Activated CD4-positive, alpha-beta T cell treated with anti-CD3 and anti-CD28 coated beads for 36 hours (primary cell): ENCODE measurements at regions not wholly inside any gene's neighbourhood (a gene's known extent, or its start where the extent isn't known, plus 50 kb on each side); places are given as distances from the start of the nearest gene placed in this dataset.
"Not testable (repeated sequence)": the region's sequence is repeated elsewhere in the genome, so short reads cannot be mapped to it uniquely, and the experiment has no call there.

Source experiments
- ATAC-seq: fragments of 200-7000 bp; cut with Tn5 transposase; one replicate; pipeline ENCODE4 v1.10.0; 2021; ENCODE audit warnings: mild to moderate bottlenecking, moderate library complexity
- CTCF ChIA-PET: fragments of 350-600 bp; sonication (Branson Sonifier 250); formaldehyde crosslinking; loops from one replicate; lab custom pipeline; 2021; ENCODE audit warnings: antibody characterized with exemption; lab: Charles Lee
- POLR2A ChIA-PET: fragments of 350-600 bp; sonication (Branson Sonifier 250); formaldehyde crosslinking; loops from one replicate; lab custom pipeline; 2021; ENCODE audit warnings: antibody characterized with exemption, inconsistent platforms; lab: Charles Lee
- DNase-seq: peaks from one replicate; pipeline ENCODE4 v3.0.0-alpha.2; 2020
- H3K27ac Mint-ChIP-seq: one replicate; pipeline ENCODE4 v1.8.0; 2021; ENCODE audit warnings: mixed read lengths
- H3K27me3 Mint-ChIP-seq: one replicate; pipeline ENCODE4 v1.8.0; 2021; ENCODE audit warnings: mixed read lengths
- H3K36me3 Mint-ChIP-seq: one replicate; pipeline ENCODE4 v1.8.0; 2021; ENCODE audit warnings: low read depth, mixed read lengths
- H3K4me1 Mint-ChIP-seq: one replicate; pipeline ENCODE4 v1.8.0; 2021; ENCODE audit warnings: mixed read lengths
- H3K4me3 Mint-ChIP-seq: one replicate; pipeline ENCODE4 v1.8.0; 2021; ENCODE audit warnings: mild to moderate bottlenecking, moderate library complexity, mixed read lengths
- H3K9me3 Mint-ChIP-seq: one replicate; pipeline ENCODE4 v1.8.0; 2021; ENCODE audit warnings: low read depth, mixed read lengths
- intact Hi-C, 2 experiments: fragments of 100-400 bp; cut with DNase I in 1 of 2; cut with micrococcal nuclease in 1 of 2; formaldehyde crosslinking; loops; one replicate each; pipeline versions ENCODE4 v1.14.2 to v1.15.1; 2022 to 2024; cut with DNase I, micrococcal nuclease

DNA sequence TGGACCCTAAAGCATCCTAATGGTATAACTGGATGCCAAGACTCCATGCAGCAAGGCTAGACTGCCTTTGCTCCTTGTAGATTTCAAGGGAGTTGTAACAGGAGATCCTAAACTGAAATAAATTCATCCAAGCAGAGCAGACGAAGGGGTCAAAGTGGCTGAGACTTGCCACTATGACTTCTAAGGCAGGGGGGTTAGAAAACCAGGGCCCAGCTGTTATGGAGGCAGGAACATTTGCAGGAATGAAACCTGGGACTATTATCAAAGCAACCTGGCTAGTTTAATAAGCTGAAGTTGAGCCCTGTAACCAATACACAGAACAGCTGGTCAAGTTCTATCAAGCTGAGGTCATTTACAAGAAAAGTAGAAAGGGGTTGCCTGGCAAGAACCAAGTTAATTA is 122.2 kb upstream of the TRPC6 start:
- Mint-ChIP-seq H3K9me3 (no peaks in the 10 kb centered on the region), H3K27ac (no peak overlapping the region), H3K27me3 (no peaks in the 10 kb centered on the region), H3K4me1 (no peaks in the 10 kb centered on the region), H3K4me3 (no peak overlapping the region), H3K36me3 (no peaks in the 10 kb centered on the region)
- intact Hi-C loops: loop anchor here in 1 of 2 experiments (2.0 kb wide), 1 partner anchor 13 kb away; no protein-coding TSS in a partner anchor
- ChIA-PET CTCF (no interaction called here), POLR2A (no interaction called here)
- DNase-seq (no peak), ATAC-seq (no peak)

DNA sequence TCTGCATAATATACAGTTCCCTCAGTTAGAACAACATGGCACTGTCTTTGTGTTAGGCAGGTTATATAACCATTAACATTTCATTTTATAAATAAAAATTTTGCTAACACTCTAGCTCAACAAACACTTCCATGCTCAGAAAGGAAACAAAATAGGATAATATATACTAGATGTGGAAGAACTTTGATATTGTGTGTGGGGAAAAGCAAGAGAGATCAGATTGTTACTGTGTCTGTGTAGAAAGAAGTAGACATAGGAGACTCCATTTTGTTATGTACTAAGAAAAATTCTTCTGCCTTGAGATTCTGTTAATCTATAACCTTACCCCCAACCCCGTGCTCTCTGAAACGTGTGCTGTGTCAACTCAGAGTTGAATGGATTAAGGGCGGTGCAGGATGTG is 111.1 kb upstream of the TRPC6 start:
- H3K27ac Mint-ChIP-seq, intact Hi-C loops, ATAC-seq, POLR2A ChIA-PET, H3K9me3 Mint-ChIP-seq, H3K36me3 Mint-ChIP-seq, H3K4me1 Mint-ChIP-seq, H3K4me3 Mint-ChIP-seq, H3K27me3 Mint-ChIP-seq, DNase-seq: not testable (repeated sequence)
- CTCF ChIA-PET: interaction anchor here (0.7 to 1.0 kb wide), 2 partner anchors 313 to 583 kb away, joined by 3 to 4 read pairs; no protein-coding TSS in a partner anchor

DNA sequence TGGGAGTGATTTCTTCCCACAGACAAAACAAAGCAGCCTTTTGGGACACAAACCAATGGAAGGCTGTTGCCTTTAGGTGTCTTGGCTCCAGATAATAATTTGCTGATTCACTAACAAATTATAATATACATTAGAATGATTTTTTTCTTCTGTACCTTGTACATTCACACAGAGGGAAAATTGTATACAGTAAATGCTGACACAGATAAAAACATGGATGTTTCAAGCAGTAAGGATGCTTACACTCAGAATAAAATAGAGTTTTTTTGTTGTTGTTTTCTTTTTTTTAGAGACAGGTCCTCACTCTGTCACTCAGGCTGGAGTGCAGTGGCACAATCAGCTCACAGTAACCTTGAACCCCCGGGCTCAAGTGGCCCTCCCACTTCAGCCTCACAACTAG is 109.2 kb upstream of the TRPC6 start:
- Mint-ChIP-seq H3K27me3 (no peaks in the 10 kb centered on the region), H3K27ac (no peak overlapping the region), H3K9me3 (peaks cover 4% of the 10 kb centered on the region), H3K36me3 (no peaks in the 10 kb centered on the region), H3K4me3 (no peak overlapping the region), H3K4me1 (no peaks in the 10 kb centered on the region)
- CTCF ChIA-PET: no interaction called here
- DNase-seq: no peak
- ATAC-seq: no peak
- intact Hi-C loops: loop anchor here in 1 of 2 experiments (2.0 kb wide), 1 partner anchor 14 kb away; no protein-coding TSS in a partner anchor
- POLR2A ChIA-PET: no interaction called here

DNA sequence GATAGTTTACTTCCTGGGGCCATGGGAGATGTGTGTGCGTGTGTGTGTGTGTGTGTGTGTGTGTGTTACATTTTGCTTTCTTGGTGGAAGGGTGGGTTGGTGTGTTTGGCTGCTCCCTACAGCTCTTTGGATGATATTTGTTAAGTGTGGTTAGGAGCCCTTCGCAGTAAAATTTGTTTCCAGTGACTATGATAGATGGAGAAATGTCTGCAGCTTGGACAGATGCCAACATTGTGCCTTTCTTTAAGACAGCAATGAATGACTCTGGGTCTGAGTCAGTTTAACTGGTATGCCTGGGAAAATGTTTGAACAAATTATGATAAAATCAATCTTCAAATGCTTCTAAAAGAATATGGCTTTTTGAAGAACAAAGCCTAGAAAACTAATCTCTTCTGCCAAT is 102.7 kb upstream of the TRPC6 start:
- no peak overlapping the region for H3K27ac Mint-ChIP-seq
- no peak for DNase-seq
- H3K4me3 Mint-ChIP-seq: no peak overlapping the region
- ChIA-PET POLR2A (no interaction called here), CTCF (no interaction called here)
- no peak for ATAC-seq
- H3K4me1 Mint-ChIP-seq: no peaks in the 10 kb centered on the region
- H3K36me3 Mint-ChIP-seq: no peaks in the 10 kb centered on the region
- intact Hi-C loops: no loop called here
- peaks cover 9% of the 10 kb centered on the region for H3K9me3 Mint-ChIP-seq
- H3K27me3 Mint-ChIP-seq: no peaks in the 10 kb centered on the region

DNA sequence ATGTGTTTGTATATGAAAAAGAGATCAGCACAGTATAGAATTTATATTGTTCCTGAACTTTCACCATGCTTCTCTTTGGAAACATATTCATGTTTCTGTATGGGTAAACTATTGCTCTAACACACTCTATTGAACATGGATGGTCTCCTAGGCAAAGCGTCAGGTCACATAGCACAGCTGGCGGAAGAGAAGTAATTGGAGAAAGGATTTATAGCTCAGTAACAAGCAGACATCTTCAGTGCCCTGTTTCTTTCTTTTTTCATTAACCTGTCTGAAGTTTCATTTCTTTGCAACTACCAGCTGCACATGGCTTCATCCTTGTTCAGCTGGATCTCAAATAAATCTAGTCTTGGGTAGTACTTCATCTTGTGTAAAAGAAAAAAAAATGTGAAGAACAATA is 84.4 kb upstream of the TRPC6 start:
- no peak for ATAC-seq
- H3K27me3 Mint-ChIP-seq: no peaks in the 10 kb centered on the region
- intact Hi-C loops: no loop called here
- CTCF ChIA-PET: no interaction called here
- H3K4me1 Mint-ChIP-seq: no peaks in the 10 kb centered on the region
- POLR2A ChIA-PET: no interaction called here
- no peaks in the 10 kb centered on the region for H3K9me3 Mint-ChIP-seq
- no peak overlapping the region for H3K4me3 Mint-ChIP-seq
- DNase-seq: no peak
- H3K27ac Mint-ChIP-seq: no peak overlapping the region
- H3K36me3 Mint-ChIP-seq: no peaks in the 10 kb centered on the region

DNA sequence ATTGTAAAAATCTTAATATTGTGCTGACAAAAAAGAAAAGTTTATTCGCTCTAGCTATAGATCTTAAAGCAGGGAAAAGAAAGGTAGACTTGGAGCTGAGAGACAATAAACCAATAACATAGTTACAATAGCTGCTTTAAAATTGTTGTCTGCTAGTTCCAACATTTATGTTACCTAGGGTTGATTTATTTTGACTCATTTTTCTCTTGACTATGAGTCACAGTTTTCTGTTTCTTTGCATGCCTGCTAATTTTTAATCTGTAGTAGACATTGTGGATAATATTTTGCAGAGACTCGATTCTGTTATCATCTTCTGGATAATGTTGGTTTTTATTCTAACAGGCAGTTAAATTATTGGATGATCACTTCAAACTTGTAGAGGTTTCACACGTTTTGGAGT is 83.1 kb upstream of the TRPC6 start:
- intact Hi-C loops: no loop called here
- no peaks in the 10 kb centered on the region for H3K4me1 Mint-ChIP-seq
- no peak for DNase-seq
- no peak overlapping the region for H3K4me3 Mint-ChIP-seq
- CTCF ChIA-PET: no interaction called here
- H3K27me3 Mint-ChIP-seq: no peaks in the 10 kb centered on the region
- H3K27ac Mint-ChIP-seq: no peak overlapping the region
- no peaks in the 10 kb centered on the region for H3K9me3 Mint-ChIP-seq
- H3K36me3 Mint-ChIP-seq: no peaks in the 10 kb centered on the region
- ATAC-seq: no peak
- POLR2A ChIA-PET: no interaction called here

DNA sequence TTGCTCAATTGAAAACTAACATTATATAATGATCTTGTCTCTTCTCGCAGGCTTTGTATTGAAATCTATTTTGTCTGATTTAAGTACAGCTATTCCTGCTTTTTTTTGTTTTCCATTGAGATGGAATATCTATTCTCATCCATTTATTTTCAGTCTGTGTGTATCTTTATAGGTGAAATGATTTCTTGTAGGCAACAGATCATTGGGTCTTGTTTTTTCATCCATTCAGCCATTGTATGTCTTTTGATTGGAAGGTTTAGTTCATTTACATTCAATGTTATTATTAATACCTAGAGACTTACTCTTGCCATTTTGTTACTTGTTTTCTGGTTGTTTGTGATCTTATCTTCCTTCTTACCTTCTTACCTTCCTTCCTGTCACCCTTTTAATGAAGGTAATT is 77.8 kb upstream of the TRPC6 start:
- Mint-ChIP-seq H3K4me1 (no peaks in the 10 kb centered on the region), H3K27me3 (no peaks in the 10 kb centered on the region), H3K9me3 (peaks cover 8% of the 10 kb centered on the region), H3K4me3 (no peak overlapping the region), H3K27ac (no peak overlapping the region), H3K36me3 (no peaks in the 10 kb centered on the region)
- ChIA-PET CTCF (no interaction called here), POLR2A (no interaction called here)
- DNase-seq: no peak
- ATAC-seq: no peak
- intact Hi-C loops: no loop called here
